Activated CD4-positive, CD25-positive, alpha-beta regulatory T cell treated with anti-CD3 and anti-CD28 coated beads, Interleukin-2, amount 50 U/mL, for 72 hours (primary cell): ENCODE measurements at regions not wholly inside any gene's neighbourhood (a gene's known extent, or its start where the extent isn't known, plus 50 kb on each side); places are given as distances from the start of the nearest gene placed in this dataset.
"Not testable (repeated sequence)": the region's sequence is repeated elsewhere in the genome, so short reads cannot be mapped to it uniquely, and the experiment has no call there.

ENCODE experiments used
- DNase-seq: peaks from one replicate; pipeline ENCODE4 v3.0.0; 2021

DNA sequence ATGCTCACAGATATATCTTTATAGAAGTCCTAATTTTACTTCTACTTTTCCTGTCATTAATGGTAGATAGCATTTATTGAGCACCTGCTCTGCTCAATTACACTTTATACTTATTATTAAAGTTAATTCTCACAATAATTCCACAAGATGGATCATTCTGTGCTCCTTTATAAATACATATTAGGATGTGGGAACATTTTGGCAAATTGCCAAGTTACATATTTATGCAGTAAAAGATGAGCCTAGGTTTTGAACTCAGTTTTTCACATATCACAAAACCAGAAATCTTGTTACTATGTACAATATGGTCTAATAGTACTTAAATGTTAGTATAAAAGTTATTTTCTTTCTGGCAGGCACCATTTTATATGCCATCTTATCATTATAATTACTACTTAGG, 895.0 kb upstream of the B3GALT2 start:
- DNase-seq: no peak

DNA sequence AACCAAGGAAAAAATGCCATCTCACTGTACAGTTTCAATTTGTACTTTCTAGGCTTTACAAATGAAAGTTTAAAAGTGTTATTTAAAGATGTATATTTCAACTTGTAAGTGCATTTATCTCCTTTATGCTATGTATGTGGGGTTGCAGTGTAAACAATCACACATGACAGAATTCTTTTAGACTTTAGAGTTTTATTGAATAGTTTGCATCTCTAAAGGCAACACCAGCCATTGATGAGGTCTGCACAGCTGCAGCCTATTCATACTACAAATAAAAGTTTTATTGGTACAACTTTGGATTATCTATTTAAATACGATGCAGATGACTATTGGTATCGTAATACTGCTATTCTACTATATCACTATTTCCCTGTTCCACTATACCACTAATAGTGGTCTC, 894.4 kb upstream of the B3GALT2 start:
- DNase-seq: no peak

DNA sequence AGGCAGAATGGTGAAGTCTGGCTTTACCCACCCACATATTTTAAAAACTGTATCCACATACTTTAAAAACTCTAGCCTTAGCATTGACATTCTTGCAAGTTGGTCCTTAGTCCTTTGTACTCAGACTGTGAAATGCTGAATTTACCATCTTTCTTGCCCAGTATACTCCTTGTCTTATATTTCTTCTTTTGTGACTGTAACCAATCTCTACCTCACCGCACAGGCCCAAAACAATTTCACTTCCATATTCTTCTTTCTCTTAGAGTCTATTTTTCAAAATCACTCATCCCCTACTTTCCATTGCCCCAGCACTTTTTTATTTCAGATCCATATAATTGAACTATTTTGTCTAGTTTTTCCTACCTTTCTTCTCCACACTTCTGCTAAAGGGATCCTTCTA, 892.4 kb upstream of the B3GALT2 start:
- DNase-seq: no peak

DNA sequence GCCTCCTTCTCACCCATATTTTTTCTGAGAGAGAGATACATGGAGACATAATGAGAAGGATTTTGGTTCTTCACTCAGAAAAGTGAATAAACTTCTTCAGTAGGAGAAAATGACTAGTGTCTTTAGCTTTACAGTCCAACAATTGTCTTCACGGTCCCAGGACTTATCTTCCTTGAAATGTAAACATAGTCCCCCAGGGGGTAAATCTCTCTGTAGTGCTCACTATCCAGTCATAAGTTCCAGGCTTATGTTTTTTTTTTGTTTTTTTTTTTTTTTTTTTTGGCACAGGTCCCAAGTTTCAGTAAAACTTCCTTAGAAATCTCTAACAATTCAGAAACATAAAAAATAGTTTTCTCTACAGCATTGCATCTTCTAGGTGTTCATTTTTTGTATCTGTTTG, 890.2 kb upstream of the B3GALT2 start:
- DNase-seq: no peak

DNA sequence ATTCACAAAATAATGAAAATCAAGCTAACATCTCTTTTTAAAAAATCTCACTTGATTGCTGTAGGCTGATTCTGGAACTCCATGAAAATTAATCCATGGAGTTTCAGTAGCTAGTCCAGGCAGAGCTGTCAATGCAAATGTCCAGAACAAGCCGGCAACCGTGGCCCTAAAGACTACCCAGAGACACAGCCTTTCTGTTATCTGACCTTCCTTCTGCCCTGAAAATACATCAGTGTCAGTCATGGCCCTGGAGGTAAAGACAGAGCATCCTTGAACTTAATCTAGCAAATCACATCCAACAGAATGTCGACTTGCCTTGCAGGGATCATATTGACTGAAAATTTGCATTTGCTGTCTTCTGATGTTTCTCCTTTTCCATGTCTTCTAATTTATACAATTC, 887.4 kb upstream of the B3GALT2 start:
- no peak for DNase-seq

DNA sequence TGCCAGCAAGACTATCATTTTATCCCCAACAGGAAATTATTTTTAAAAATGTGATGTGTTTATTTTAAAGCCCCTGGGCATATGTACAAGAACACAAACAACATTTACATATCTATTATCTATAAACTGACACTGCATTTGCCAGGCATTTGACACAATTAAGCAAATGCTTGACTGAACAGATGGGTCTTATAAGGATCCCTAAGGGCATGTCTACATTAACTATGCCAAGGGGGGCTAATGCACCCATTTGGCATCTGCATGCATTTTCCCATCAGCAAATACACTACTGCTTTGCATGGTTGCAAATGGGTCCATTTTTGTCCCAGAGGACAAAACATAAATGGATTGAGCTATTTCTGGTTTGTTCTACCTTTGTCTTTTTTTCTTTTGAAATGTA, 884.8 kb upstream of the B3GALT2 start:
- no peak for DNase-seq

DNA sequence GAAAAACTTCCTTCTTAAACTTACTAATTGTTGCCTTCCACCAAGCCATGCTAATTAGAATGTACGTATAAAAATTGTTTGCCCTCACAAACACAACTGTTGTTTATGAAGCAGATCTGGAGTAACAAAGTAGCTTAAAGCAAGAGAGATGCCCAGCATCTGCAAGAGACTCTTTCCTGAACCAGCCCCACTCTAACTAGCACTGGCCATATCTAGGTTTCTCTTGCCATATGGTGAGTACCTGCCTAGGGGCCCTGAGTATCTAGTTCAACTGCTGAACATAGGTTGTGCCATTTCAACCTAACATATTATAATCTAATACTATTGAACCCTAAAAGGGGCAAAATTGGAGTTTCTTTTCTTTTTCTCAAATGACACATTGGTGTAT, 883.4 kb upstream of the B3GALT2 start:
- DNase-seq: no peak

DNA sequence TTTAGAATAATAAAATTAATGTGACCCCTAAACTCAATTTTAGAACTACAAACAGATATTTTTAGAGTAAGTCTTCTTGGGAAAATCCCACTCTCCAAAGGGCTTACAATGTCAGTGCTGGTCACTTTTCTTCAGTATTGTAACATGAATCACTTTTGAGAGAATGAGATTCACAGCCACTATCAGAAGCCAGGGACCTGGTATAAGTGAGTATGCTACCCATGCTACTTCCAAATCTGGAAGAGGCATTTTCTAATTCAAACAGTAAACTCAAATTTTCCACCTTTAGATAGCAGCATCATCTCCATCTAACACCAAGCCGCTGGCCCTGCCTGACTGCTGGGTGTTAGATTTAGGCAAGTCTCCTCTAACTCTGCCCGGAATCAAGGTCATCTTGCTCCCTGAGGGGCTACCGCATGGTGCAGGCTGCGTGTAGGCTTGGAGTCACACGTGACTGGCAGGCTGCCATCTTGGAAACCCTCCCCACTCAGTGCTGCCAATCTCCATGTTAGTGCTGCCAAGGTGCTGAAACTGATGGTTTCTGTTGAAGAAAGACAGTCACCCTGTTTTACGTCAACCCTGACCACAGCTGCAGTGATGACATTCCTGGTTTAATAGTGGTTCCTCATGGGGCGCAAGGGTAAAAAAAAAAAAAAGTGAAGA, 882.9 kb upstream of the B3GALT2 start:
- DNase-seq: no peak

DNA sequence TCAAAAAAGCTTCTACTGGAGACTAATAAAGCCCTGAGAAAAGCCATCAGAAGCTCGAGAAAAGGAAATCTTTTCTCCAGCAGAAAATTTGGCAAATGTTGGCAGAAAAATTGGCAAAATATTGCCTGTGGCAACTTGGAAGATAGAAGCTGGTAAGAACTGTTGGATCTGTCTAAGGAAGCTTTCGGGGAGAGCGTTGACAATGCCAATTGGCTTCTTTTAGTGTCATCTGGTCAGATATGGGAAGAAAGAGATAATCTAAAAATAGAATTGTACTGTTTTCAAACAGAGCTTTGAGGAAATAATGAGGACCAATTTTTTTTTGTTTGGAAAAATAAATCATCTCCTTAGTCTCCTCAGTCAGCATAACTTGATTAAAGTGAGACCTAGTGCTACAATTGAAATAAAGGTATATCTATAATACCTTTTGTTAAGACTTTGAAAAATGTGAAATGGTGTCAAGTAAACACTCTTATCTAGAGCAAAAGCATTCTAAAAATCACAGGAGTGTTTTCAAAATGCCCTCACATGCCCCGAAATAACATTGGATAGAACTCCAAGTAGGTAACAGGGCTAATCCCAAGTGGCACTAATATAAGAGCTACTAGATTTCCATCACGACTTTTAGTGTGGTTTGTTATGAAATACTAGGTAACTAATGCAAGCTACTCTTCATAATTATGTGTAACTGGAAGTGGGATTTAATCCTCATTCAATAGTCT, 882.2 kb upstream of the B3GALT2 start:
- DNase-seq: no peak

DNA sequence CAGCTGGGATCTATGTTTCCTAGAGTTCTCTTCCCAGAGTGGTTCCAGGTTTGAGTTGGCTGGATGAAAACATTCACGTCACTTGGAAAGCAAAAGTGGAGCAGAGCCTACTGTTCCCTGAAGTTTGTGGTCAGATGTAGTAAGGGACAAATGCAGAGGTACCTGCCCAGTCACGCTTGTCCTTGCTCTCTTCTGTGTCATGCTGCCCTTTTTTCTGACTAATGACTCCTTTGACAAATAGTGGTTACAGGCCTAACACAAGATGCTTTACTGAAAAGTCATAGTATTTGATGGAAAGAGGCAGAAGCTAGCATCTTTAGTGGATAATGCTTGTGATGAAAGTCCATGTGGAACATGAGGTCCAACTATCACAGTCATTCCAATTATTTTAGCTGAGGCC, 881.4 kb upstream of the B3GALT2 start:
- DNase-seq: no peak

DNA sequence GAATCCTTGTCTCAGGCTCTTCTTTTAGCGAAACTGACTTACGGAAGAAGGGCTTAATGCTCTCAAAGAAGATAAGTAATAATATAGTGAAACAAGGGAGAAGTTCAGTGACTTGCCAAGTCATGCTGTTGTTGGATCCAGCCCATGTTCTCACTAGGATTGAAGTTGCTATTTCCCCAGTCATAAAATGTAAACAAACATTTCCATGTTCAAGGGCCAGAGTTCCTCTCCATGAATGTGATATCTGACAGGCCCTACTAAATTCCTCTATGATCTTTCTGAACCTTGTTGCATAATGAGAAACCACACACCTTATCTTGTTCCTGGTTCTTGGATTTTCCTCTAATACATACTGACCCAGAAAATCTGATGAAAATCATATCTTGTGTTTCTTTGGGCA, 876.5 kb upstream of the B3GALT2 start:
- no peak for DNase-seq

DNA sequence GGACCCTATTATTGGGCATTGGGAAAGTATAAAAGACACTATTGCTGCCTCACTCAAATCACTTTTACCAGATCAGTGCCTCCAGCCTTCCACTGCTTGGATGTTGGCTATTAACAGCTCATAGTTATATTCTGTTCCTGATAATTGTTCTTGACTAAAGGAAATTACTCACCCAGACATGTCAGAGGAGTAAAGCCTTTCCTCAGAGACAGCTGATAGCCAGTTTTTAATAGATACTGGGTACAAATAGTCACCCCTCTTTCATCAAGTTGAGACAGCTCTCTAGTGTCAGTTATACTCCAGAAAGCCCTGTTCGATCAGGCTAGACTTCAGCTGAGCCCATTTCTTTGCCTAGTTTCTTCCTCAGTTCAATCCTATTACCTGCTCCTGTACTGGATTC, 876.1 kb upstream of the B3GALT2 start:
- no peak for DNase-seq

DNA sequence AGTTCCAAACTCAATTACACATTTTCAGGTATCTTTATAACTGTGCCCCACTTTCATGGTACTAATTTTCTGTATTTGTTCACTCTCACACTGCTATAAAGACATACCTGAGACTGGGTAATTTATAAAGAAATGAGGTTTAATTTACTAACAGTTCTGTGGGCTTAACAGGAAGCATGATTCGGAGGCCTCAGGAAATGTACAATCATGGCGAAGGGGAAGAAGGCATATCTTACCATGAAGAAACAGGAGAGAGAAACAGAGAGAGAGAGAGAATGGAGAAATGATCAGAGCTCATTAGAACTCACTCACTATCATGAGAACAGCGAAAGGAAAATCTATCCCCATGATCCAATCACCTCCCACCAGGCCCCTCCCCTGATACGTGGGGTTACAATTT, 874.1 kb upstream of the B3GALT2 start:
- no peak for DNase-seq

DNA sequence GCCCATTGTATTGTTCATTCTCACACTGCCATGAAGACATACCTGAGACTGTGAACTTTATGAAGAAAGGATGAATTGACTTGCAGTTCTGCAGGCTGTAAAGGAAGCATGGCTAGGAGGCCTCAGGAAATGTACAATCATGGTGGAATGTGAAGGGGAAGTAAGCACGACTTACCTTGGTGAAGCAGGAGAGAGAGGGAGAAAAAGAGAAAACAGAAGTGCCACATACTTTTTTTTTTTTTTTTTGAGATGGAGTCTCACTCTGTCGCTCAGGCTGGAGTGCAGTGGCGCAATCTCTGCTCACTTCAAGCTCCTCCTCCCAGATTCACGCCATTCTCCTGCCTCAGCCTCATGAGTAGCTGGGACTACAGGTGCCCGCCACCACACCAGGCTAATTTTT, 871.9 kb upstream of the B3GALT2 start:
- DNase-seq: not testable (repeated sequence)

DNA sequence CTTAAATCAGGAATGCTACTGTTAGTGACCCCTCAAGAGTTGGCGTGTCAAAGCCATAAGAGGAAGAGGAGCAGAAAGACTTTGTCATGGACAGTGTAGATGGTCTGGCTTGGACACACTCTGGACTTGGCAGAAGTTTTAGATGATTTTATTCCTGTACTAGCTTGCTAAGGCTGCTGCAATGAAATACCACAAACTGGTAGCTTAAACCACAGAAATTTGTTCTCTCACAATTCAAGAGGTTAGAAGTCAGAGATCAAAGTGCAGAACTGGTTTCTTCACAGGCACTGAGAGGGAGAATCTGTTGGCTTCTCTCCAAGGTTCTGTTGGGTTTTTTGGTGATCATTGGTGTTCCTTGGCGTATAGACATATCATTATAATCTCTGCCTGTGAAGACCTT, 869.8 kb upstream of the B3GALT2 start:
- no peak for DNase-seq

DNA sequence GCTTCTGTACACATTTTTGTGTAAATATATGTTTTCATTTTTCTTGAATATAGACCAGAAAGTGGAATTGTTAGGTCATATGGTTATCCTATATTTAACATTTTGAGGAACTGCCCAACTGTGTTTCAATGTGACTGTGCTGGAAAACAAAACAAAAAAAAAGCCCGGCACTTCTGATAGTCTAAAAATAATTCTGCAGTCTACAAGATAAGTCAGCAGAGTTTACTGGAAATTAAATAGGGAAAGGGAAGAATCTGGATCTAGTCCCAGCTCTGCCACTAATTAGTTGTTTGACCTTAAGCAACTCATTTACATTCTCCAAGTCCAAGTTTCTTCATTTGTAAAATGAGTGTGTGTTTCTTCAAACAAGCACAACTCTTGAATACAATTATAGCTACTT, 869.1 kb upstream of the B3GALT2 start:
- DNase-seq: no peak

DNA sequence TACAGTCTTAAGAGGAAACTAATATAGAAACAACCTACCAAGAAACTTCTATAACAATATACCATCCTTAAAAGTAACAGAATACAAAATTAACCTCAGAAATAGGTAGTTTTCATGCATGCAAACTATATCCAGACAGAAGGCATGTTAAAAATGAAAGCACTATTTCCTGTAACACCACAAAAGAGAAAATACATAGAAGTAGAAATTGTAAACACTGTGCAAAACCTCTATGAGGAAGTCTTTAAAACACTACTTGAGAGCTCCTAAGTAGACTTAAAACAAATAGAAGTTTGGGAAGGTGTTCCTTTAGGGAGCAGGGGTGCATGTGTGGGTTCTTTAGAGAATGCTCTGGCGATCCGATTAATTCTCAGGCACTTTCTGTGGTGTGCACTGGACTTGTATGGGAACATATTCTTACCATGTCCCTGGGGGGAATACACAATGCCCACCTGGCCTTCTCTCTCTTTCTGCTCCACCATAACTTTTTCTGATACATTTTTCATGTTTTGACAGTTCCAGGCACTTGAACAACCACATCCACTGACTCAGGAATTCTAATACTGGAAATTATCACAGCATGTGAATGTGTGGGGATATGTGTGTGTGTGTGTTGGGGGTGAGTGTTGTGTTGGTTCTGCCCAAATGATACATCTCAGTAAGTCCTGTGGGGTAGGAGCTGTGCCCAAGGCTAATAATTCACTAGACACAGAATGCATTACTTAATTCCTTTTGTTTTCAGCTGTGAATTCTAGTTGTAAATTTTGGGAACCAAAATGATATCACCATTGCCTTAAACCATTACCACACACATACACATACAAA, 866.3 kb upstream of the B3GALT2 start:
- no peak for DNase-seq

DNA sequence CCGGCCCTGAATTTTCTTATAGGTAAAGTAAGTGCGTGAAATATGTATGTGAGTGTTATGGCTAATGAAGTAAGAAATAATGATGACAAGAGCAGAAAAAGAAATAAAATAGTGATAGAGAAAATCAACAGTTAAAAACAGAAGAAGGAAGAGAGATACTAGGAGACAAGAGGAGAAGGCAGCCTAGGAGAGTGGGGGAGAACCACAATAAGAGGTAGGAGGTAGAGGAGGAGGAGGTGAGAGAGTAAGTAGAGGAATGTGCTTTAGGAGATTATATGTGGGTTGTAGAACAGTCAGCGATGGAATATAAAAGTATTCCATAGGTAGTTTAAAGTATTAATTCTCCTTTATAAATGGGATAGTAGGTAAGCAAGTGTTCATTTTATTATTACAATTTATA, 861.5 kb upstream of the B3GALT2 start:
- no peak for DNase-seq

DNA sequence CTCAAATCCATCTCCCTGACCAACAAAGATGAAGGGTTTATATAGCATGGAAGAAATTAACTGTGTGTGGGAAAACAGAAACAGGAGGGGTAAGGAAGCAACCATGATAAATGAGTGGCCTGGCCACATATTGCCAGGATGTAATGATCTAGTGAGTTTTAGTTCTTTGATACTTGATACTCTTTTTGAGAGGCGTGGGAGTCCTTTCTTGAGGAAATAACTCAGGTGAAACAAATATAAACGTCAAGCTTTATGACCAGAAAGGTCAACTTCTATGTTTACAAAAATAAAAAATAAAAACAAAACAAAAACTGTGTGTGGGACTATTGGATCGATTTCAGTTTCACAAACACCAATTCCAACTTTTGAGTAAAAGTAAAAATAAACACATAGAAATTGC, 860.8 kb upstream of the B3GALT2 start:
- DNase-seq: no peak

DNA sequence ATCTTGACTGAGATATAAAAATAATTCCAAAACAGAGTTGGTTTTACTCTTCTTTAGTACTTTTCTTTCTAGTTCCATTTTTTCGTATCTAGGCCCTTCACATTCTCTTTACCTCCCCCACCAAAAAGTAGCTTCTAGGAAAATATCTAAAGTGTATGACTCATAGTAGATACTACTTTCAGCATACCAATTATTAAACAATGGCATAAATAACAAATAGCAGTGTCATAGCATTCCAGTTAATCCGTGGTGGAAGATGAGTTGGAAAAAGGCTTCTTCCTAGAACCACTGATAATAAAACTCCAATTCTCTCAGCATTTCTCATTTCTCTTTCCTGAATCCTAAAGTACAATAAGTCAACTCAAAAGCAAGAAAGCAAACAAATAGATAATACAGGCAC, 859.0 kb upstream of the B3GALT2 start:
- no peak for DNase-seq

DNA sequence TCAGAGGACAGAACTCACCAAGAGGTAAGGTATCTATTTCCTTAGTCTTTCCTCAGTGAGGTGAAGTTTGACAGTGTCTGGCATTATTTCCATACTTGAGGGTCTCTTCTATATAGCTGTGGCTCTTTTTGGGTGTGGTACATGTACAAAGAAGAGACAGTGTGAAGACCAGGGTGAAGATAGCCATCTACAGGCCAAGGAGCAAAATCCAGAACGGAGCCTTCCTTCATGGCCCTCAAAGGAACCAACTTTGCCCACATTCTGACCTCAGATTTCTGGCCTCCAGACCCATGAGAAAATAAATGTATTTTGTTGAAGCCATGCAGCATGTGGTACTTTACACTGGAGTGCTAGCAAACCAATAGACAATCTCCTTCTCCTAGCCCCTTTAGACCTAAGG, 858.5 kb upstream of the B3GALT2 start:
- DNase-seq: no peak

DNA sequence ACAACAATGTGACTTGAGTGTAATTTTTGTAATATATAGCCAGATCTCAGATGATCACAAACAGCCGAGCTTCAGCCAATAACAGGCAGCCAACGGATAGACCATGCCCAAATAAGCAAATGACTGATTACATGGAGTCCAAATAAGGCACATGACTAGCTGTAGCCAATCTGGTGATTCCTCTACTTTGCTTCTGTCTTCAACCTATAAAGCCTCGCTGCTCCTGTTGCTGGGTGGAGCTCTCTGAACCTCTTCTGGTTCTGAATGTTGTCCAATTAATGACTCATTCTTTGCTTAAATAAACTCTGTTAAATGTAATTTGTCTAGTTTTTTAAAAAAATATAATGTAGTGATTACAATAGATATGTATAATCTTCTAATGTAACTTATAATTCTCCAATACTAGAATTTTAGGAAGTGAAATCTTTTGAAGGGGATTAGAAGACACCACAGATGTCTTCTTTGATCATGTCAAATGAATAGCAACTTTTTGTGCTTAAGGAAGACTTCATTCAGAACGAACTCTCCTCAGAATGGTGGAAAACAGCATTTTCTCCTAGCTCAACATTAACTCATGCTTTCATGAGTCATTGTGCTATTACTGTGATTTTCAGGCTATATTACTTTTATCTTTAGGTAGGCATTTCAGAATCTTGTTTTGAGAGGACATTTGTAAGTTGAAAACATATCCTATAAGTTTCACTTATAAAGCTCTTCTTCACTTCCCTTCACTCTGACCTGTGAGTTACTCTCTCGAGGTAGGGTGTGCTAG, 857.8 kb upstream of the B3GALT2 start:
- no peak for DNase-seq

DNA sequence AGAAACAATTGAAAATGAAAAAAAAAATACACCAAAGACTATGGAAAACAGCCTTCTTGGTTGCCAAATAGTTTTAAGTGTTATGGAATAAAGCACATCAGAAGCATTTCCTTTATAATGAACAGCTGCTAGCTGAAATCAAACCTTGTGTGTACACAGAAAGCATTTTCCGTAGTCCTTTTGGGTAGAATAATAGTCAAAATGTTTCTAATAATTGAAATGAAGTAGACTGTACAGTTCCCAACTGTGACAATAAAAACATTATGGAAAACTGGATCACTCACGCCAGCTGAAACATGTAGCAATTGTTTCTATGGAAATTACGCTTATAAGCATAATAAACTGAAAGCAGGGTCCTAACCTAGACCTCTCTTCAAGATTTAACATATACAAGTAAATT, 856.3 kb upstream of the B3GALT2 start:
- DNase-seq: no peak
